Neuronal stem cell (in vitro differentiated cells): ENCODE measurements at regions not wholly inside any gene's neighbourhood (a gene's known extent, or its start where the extent isn't known, plus 50 kb on each side); places are given as distances from the start of the nearest gene placed in this dataset.

Source experiments
- DNase-seq: peaks from one replicate; pipeline ENCODE4 v3.0.0-alpha.2; 2013; ENCODE audit warnings: low spot score
- H2AFZ ChIP-seq: one replicate; pipeline ENCODE4 v1.6.1; 2013; ENCODE audit warnings: mild to moderate bottlenecking, low read length, inconsistent platforms
- H2AK5ac ChIP-seq: 2 replicates; pipeline ENCODE4 v1.6.1; 2013; ENCODE audit warnings: low read depth, mild to moderate bottlenecking, inconsistent platforms, low read length, moderate library complexity, mixed read lengths
- H2BK120ac ChIP-seq: 2 replicates; pipeline ENCODE4 v1.6.1; 2013; ENCODE audit warnings: low read depth, mild to moderate bottlenecking, inconsistent platforms, low read length, moderate library complexity, mixed read lengths
- H2BK12ac ChIP-seq: one replicate; pipeline ENCODE4 v1.6.1; 2013; ENCODE audit warnings: low read length, inconsistent platforms
- H2BK15ac ChIP-seq: 2 replicates; pipeline ENCODE4 v1.6.1; 2013; ENCODE audit warnings: mild to moderate bottlenecking, low read length, inconsistent platforms, mixed read lengths
- H2BK5ac ChIP-seq: one replicate; pipeline ENCODE4 v1.6.1; 2013; ENCODE audit warnings: inconsistent platforms, mild to moderate bottlenecking, low read length, moderate library complexity
- H3K14ac ChIP-seq: one replicate; pipeline ENCODE4 v1.6.1; 2013; ENCODE audit warnings: low read length, inconsistent platforms
- H3K18ac ChIP-seq: 2 replicates; pipeline ENCODE4 v1.6.1; 2013; ENCODE audit warnings: low read length, inconsistent platforms
- H3K23ac ChIP-seq: 2 replicates; pipeline ENCODE4 v1.6.1; 2013; ENCODE audit warnings: low read depth, mild to moderate bottlenecking, mixed read lengths, low read length, inconsistent platforms; ENCODE audit not compliant: poor library complexity
- H3K27ac ChIP-seq: replicated peaks from 3 replicates; pipeline ENCODE4 v1.5.1; 2013; ENCODE audit warnings: low read length, inconsistent platforms
- H3K27me3 ChIP-seq, 3 experiments: 2 replicates each; pipeline ENCODE4 v1.6.1; 2013; ENCODE audit warnings: low read length in 3 of 3, mild to moderate bottlenecking in 2 of 3, inconsistent platforms in 1 of 3, low read depth in 1 of 3, mixed read lengths in 1 of 3, moderate library complexity in 1 of 3; ENCODE audit not compliant: control insufficient read depth in 3 of 3, insufficient read depth in 3 of 3
- H3K36me3 ChIP-seq, 2 donors: replicated peaks in 1 of 2; 2 replicates each; pipeline ENCODE4 v1.6.1; 2013; ENCODE audit warnings: low read length in 2 of 2; ENCODE audit not compliant: control insufficient read depth in 2 of 2, insufficient read depth in 2 of 2
- H3K4ac ChIP-seq: 2 replicates; pipeline ENCODE4 v1.6.1; 2013; ENCODE audit warnings: inconsistent platforms, mild to moderate bottlenecking, low read length, moderate library complexity
- H3K4me1 ChIP-seq, 2 donors: 1 replicate in 1 of 2; 2 replicates in 1 of 2; pipeline ENCODE4 v1.6.1; 2013; ENCODE audit warnings: low read length in 2 of 2, low read depth in 1 of 2; ENCODE audit not compliant: control insufficient read depth in 2 of 2, insufficient read depth in 1 of 2
- H3K4me2 ChIP-seq: one replicate; pipeline ENCODE4 v1.6.1; 2013; ENCODE audit warnings: mild to moderate bottlenecking, low read length, inconsistent platforms; ENCODE audit not compliant: insufficient read depth, poor library complexity, severe bottlenecking
- H3K4me3 ChIP-seq, 2 donors: 2 replicates each; pipeline ENCODE4 v1.5.1; 2013; ENCODE audit warnings: low read length in 2 of 2, mild to moderate bottlenecking in 2 of 2, inconsistent platforms in 1 of 2, moderate library complexity in 1 of 2
- H3K79me1 ChIP-seq: one replicate; pipeline ENCODE4 v1.6.1; 2013; ENCODE audit warnings: low read depth, mild to moderate bottlenecking, inconsistent platforms, low read length, moderate library complexity
- H3K9ac ChIP-seq: one replicate; pipeline ENCODE4 v1.6.1; 2013; ENCODE audit warnings: mild to moderate bottlenecking, low read depth, low read length, inconsistent platforms; ENCODE audit not compliant: poor library complexity
- H3K9me3 ChIP-seq, 2 donors: replicated peaks in 1 of 2; 2 replicates each; pipeline versions ENCODE3 to v1.6.1; 2013; ENCODE audit warnings: low read length in 2 of 2, mild to moderate bottlenecking in 2 of 2, inconsistent platforms in 1 of 2, low read depth in 1 of 2, mixed read lengths in 1 of 2, moderate library complexity in 1 of 2; ENCODE audit not compliant: control insufficient read depth in 2 of 2, insufficient read depth in 1 of 2
- H4K8ac ChIP-seq: one replicate; pipeline ENCODE4 v1.6.1; 2013; ENCODE audit warnings: low read depth, mild to moderate bottlenecking, inconsistent platforms, low read length, moderate library complexity
- H4K91ac ChIP-seq: one replicate; pipeline ENCODE4 v1.6.1; 2013; ENCODE audit warnings: low read length, low read depth, mild to moderate bottlenecking, inconsistent platforms; ENCODE audit not compliant: poor library complexity
- WGBS, 2 donors: extraction: QIAGEN DNeasy Blood & Tissue Kit; methylation state at CpG; one replicate each; pipeline ENCODE4 v1.1.7; 2013; ENCODE audit warnings: missing lambda C conversion rate in 2 of 2, mixed read lengths in 1 of 2; ENCODE audit not compliant: insufficient read length in 2 of 2, insufficient replicate concordance in 1 of 2; ENCODE audit errors: extremely low coverage in 2 of 2; 5-methylcytosine and 5-hydroxymethylcytosine counted together

DNA sequence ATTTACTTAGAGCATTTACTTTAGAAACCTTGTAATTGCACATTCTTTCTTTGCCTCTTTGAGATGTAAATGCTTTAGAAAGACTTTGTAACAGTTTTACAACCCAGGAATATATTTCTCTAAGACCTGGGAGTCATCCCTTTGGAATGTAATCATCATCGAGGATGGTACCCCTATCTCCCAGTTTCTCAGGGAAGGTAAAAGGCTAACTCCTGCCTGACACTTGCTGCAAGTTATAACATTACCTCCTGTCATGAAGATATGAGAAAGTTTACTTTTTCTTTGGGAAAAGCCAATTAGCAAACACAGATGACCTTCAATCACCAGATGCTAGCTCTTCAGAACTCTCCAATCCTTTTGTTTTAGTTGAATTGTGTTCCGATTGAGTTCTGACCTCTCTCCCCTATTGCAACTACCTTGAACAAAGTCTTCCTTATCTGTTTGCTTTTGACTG lies 420.3 kb upstream of the FSIP2 start:
- Histone ChIP-seq H2BK12ac (no peak overlapping the region), H3K79me1 (no peaks in the 10 kb centered on the region), H2BK120ac (no peak overlapping the region), H3K27ac (no peak overlapping the region), H3K14ac (no peak overlapping the region), H3K36me3 (no peaks in the 10 kb centered on the region), H3K4me3 (no peak overlapping the region), H3K4me2 (no peak overlapping the region), H2BK15ac (no peak overlapping the region), H3K9ac (no peak overlapping the region), H3K27me3 (no peaks in the 10 kb centered on the region), H2AFZ (no peak overlapping the region), H4K8ac (no peak overlapping the region), H3K4ac (no peak overlapping the region), H3K18ac (no peak overlapping the region), H3K23ac (no peak overlapping the region), H3K9me3 (no peaks in the 10 kb centered on the region), H2AK5ac (no peak overlapping the region), H2BK5ac (no peak overlapping the region), H3K4me1 (no peaks in the 10 kb centered on the region), H4K91ac (no peak overlapping the region)
- DNase-seq = no peak
- no CpG with 5 or more reads among the region's 2 CpGs for WGBS, 2 donors

DNA sequence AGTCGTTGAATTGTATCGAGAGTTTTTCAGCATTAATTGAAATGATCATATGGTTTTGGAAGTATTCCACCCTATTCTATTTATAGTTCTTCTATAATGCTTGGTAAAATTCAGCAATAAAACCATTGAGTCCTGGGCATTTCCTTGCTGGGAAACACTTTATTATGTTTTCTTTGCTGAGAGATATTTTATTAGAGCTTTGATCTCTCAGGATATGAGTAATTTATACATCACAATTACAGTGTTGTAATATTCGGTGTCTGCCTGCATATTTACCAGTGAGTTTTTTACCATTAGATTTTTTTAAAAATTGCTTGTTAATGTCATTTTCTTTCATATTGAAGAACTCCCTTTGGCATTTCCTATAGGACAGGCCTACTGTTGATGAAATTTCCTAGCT lies 402.7 kb upstream of the FSIP2 start:
- WGBS, 2 donors = no CpG with 5 or more reads among the region's 3 CpGs
- H2BK120ac ChIP-seq = no peak overlapping the region

DNA sequence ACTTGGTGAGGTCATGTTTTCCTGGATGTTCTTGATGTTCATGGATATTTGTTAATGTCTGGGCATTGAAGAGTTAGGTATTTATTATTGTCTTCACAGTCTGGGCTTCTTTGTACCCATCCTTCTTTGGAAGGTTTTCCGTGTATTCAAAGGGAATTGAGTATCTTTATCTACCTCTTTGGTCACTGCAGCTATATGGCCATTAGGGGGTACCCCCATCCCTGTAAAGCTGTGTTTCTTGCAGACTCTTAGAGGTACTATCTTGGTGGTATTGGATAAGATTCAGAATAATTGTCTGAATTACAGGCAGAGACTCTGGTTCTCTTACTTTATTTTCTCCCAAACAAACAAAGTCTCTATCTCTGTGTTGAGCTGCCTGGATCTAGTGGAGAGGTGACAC lies 401.6 kb upstream of the FSIP2 start:
- Histone ChIP-seq H4K8ac (no peak overlapping the region), H3K27me3 (no peaks in the 10 kb centered on the region), H3K4ac (no peak overlapping the region), H2BK120ac (no peak overlapping the region), H3K9ac (no peak overlapping the region), H2BK12ac (no peak overlapping the region), H3K18ac (no peak overlapping the region), H3K4me1 (no peaks in the 10 kb centered on the region), H3K14ac (no peak overlapping the region), H3K4me2 (no peak overlapping the region), H4K91ac (no peak overlapping the region), H3K27ac (no peak overlapping the region), H3K79me1 (no peaks in the 10 kb centered on the region), H3K36me3 (no peaks in the 10 kb centered on the region), H2BK15ac (no peak overlapping the region), H2AK5ac (no peak overlapping the region), H2BK5ac (no peak overlapping the region), H2AFZ (no peak overlapping the region), H3K4me3 (no peak overlapping the region), H3K9me3 (peaks cover 0 to 2% of the 10 kb centered on the region in 2 donors), H3K23ac (no peak overlapping the region)
- no peak for DNase-seq
- WGBS, 2 donors = no CpG with 5 or more reads among the region's 1 CpG

More for the DNA sequence above, 402.7 kb upstream of the FSIP2 start:
- no peaks in the 10 kb centered on the region for H3K36me3 ChIP-seq
- no peak overlapping the region for H3K4me2 ChIP-seq
- no peaks in the 10 kb centered on the region for H3K4me1 ChIP-seq
- H3K27me3 ChIP-seq = no peaks in the 10 kb centered on the region
- no peak overlapping the region for H3K23ac ChIP-seq
- no peak overlapping the region for H3K14ac ChIP-seq
- H2BK15ac ChIP-seq = no peak overlapping the region
- no peak overlapping the region for H3K9ac ChIP-seq
- H3K27ac ChIP-seq = no peak overlapping the region
- H2BK5ac ChIP-seq = no peak overlapping the region
- no peak overlapping the region for H2AFZ ChIP-seq
- no peak overlapping the region for H2BK12ac ChIP-seq
- H3K4me3 ChIP-seq = no peak overlapping the region
- H2AK5ac ChIP-seq = no peak overlapping the region
- no peaks in the 10 kb centered on the region for H3K79me1 ChIP-seq
- H3K9me3 ChIP-seq = peaks cover 0 to 2% of the 10 kb centered on the region in 2 donors
- no peak overlapping the region for H4K8ac ChIP-seq
- no peak overlapping the region for H3K18ac ChIP-seq
- no peak for DNase-seq
- no peak overlapping the region for H4K91ac ChIP-seq
- no peak overlapping the region for H3K4ac ChIP-seq

DNA sequence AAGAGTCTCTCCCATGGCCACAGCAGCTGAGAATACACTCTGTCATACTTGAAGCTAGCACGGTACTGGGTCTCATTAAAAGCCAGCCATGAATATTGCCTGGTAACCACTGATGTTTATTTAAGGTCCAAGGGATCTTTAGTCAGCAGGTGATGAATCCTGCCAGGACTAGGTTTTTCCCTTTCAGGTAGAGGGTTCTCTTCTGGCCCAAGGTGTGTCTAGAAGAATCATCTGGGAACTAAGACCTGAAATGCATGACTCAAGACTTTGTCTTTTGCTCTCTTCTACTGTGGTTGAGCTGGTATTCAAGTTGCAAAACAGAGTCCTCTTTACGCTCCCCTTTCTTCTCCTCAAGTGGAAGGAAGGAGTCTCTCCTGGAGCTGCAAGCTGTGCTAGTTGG lies 400.5 kb upstream of the FSIP2 start:
- H2BK12ac ChIP-seq = no peak overlapping the region
- no peaks in the 10 kb centered on the region for H3K4me1 ChIP-seq
- H2BK120ac ChIP-seq = no peak overlapping the region
- no peak overlapping the region for H4K91ac ChIP-seq
- no peak overlapping the region for H3K18ac ChIP-seq
- peaks cover 0 to 2% of the 10 kb centered on the region in 2 donors for H3K9me3 ChIP-seq
- no peaks in the 10 kb centered on the region for H3K27me3 ChIP-seq
- H3K79me1 ChIP-seq = no peaks in the 10 kb centered on the region
- WGBS, 2 donors = no CpG with 5 or more reads among the region's 2 CpGs
- no peak for DNase-seq
- no peak overlapping the region for H3K4ac ChIP-seq
- no peak overlapping the region for H2AFZ ChIP-seq
- H3K23ac ChIP-seq = no peak overlapping the region
- no peak overlapping the region for H4K8ac ChIP-seq
- H2AK5ac ChIP-seq = no peak overlapping the region
- H3K36me3 ChIP-seq = no peaks in the 10 kb centered on the region
- no peak overlapping the region for H3K27ac ChIP-seq
- H3K4me2 ChIP-seq = no peak overlapping the region
- H2BK5ac ChIP-seq = no peak overlapping the region
- no peak overlapping the region for H2BK15ac ChIP-seq
- no peak overlapping the region for H3K14ac ChIP-seq
- no peak overlapping the region for H3K9ac ChIP-seq
- no peak overlapping the region for H3K4me3 ChIP-seq
